ENCODE measurements at regions not wholly inside any gene's neighbourhood (a gene's known extent, or its start where the extent isn't known, plus 50 kb on each side); places are given as distances from the start of the nearest gene placed in this dataset.

DNA sequence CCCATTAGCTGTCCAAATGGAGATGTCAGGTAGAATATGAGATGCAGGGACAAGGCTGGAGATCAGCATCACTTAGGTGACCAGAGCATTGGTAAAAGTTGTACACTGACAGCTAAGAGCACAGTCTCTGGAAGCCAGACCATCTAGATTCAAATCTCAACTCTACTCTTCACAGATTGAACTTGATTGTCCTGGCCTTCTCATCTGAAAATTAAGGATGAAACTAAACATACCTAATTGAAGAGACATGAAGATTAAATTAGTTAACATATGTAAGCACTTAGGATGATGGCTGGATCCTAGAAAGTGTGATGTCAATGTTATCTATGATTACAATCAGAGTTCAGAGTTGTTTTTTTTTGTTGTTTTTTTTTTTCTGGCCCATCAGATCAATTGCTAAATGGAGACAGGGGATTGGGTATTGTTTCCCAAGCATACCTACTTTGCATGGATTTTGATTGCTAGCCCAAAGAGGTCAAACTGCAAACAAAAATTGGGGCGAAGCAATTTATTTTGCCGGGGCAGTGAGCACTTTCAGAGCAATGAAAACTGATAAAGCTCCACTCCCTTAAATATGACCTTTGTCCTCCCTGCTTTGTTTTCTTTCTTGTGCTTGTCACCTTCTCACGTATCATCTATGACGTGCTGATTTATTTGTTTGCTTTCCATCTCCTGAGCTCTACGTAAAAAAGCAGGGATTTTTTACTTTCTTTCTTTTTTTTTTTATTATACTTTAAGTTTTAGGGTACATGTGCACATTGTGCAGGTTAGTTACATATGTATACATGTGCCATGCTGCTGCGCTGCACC is 217.6 kb upstream of the CPHXL start:
- H3K4me3 ChIP-seq (ENCODE audit: control insufficient read depth, low read depth, low read length): no peak overlapping the region
- TF ChIP-seq, protein P1, sequence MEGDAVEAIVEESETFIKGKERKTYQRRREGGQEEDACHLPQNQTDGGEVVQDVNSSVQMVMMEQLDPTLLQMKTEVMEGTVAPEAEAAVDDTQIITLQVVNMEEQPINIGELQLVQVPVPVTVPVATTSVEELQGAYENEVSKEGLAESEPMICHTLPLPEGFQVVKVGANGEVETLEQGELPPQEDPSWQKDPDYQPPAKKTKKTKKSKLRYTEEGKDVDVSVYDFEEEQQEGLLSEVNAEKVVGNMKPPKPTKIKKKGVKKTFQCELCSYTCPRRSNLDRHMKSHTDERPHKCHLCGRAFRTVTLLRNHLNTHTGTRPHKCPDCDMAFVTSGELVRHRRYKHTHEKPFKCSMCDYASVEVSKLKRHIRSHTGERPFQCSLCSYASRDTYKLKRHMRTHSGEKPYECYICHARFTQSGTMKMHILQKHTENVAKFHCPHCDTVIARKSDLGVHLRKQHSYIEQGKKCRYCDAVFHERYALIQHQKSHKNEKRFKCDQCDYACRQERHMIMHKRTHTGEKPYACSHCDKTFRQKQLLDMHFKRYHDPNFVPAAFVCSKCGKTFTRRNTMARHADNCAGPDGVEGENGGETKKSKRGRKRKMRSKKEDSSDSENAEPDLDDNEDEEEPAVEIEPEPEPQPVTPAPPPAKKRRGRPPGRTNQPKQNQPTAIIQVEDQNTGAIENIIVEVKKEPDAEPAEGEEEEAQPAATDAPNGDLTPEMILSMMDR (conservative IDR thresholded peaks at IDR 0.05; ENCODE audit: control insufficient read depth, insufficient read depth, low read depth, low read length): no peak
- no peak for DNase-seq (ENCODE audit: low read depth)

DNA sequence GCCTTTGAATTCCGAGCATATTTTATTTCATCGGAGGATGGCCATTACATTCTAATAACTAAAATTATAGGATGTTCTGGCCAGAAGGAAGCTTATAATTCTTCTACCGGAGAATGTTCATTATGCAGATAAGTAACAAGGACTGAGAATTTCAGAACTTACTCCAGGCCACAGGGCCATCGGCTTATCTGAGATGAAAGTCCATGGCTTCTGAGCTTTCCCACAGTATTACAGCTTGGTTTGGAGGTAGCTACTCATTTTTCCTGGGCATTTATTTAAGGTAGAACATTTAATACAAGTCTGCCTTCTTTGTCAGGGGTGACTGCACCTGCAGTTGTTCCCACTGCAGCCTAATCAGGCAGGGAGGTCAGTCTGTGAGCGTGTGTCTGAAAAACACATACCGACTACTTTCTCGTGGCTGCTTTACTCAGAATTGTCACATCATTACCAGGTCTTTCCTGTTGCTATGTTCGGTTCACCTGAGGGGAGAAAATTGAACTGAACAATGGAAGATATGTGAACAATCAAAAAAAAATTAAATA is 219.7 kb upstream of the CPHXL start:
- no peak for DNase-seq (ENCODE audit: low read depth)
- no peak overlapping the region for H3K4me3 ChIP-seq (ENCODE audit: control insufficient read depth, low read depth, low read length)
- TF ChIP-seq, protein P1 (conservative IDR thresholded peaks at IDR 0.05; ENCODE audit: control insufficient read depth, insufficient read depth, low read depth, low read length): no peak

DNA sequence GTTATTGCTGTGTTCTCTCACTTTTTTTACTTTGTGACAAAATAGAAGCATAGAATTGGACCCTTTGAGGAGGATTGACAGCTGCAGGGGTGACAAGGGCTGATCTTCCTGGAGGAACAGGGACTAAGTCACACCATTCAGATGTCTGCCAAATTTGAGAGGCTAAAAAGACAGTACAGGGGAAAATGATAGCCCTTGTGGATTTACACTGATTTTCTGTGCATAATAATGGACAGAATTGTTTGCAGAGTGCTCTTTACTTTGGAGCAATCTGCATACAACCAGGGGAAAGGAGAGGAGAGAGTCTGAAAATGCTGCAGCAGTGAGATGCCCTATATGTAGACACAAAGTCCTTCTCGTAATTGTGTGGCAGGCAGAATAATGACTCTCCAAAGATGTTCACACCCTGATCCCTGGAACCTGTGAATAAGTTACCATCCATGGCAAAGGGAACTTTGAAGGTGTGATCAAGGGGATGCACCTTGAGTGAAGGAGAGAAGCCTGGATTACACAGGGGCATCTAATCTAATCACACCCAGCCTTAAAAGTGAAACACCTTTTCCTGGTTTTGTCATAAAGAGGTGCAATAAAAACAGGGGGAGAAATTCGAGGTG is 221.4 kb upstream of the CPHXL start:
- TF ChIP-seq, protein P1 (conservative IDR thresholded peaks at IDR 0.05; ENCODE audit: control insufficient read depth, insufficient read depth, low read depth, low read length): no peak
- no peak overlapping the region for H3K4me3 ChIP-seq (ENCODE audit: control insufficient read depth, low read depth, low read length)
- no peak for DNase-seq (ENCODE audit: low read depth)

DNA sequence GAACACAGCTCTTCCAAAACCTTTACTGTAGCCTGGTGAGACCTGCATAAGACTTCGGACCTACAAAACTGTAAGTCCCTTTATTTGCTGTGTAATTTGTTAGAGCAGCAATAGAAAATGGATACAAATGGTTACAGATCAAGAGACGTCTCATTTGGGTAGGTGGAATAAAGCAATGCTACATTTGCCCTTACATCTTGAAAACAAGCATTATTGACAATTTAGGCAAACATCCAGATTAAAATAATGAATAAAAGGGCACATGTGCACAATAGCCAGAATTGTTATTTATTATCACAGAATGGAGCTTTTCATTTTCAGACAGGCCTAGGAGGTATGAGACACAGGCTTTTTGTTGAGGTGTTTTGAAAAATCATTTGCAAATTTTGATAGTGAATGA is 222.2 kb upstream of the CPHXL start:
- H3K4me3 ChIP-seq (ENCODE audit: control insufficient read depth, low read depth, low read length): no peak overlapping the region
- TF ChIP-seq, protein P1 (conservative IDR thresholded peaks at IDR 0.05; ENCODE audit: control insufficient read depth, insufficient read depth, low read depth, low read length): no peak
- DNase-seq (ENCODE audit: low read depth): no peak

DNA sequence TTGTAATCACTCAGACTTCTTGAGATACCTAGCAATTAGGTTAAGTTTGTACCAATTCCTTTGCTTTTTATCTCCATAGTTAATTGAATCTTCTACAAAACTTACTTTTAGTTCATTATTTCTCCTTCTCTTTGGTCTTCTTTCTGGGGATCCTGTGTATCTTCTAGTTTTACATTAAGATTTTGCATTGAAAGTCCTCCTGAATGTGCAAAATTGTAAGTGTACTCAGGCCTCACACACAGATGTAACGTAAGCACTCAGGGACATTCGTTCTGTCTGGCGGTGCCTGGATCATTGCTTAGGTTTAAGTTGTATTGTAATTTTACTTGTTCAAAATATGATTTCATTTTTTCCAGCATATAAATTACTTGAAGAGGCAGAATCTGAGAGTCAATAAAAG is 222.6 kb upstream of the CPHXL start:
- DNase-seq (ENCODE audit: low read depth): no peak
- no peak overlapping the region for H3K4me3 ChIP-seq (ENCODE audit: control insufficient read depth, low read depth, low read length)
- TF ChIP-seq, protein P1 (conservative IDR thresholded peaks at IDR 0.05; ENCODE audit: control insufficient read depth, insufficient read depth, low read depth, low read length): no peak

DNA sequence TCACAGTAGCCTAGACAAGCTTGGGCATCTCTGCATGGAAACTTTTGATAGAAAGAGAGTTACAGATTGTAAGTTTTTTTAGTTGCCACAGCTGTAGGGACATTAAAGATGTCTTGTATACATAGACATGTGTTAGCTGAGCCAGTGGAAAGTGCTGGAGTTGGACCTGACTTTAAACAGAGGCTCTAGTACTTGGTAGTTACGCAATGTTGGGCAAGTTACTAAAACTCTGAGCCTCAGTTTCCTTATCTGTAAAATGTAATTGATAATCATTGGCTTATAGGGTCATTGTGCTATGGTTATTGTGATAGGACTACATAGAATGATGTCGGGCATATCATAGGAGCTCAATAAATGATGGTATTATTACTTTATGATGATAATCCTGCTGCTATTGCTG is 225.8 kb upstream of the CPHXL start:
- DNase-seq (ENCODE audit: low read depth): no peak
- TF ChIP-seq, protein P1 (conservative IDR thresholded peaks at IDR 0.05; ENCODE audit: control insufficient read depth, insufficient read depth, low read depth, low read length): no peak
- no peak overlapping the region for H3K4me3 ChIP-seq (ENCODE audit: control insufficient read depth, low read depth, low read length)
